Ovary (tissue), 7 donors: ENCODE measurements at regions not wholly inside any gene's neighbourhood (a gene's known extent, or its start where the extent isn't known, plus 50 kb on each side); places are given as distances from the start of the nearest gene placed in this dataset.

ENCODE experiments used
- DNase-seq, 5 donors: peaks; one replicate each; pipeline ENCODE4 v3.0.0-alpha.2; 2019 to 2020
- H3K27ac ChIP-seq, 2 donors: fragments of 200-600 bp; one replicate each; pipeline versions ENCODE4 v1.5.1 to v1.8.0; 2019 to 2022
- H3K27me3 ChIP-seq: fragments of 200-600 bp; one replicate; pipeline ENCODE4 v1.8.0; 2022
- H3K36me3 ChIP-seq: fragments of 200-600 bp; sonication (generic); one replicate; pipeline ENCODE4 v1.5.1; 2019
- H3K4me1 ChIP-seq: one replicate; pipeline ENCODE4 v1.8.1; 2013; ENCODE audit warnings: mild to moderate bottlenecking, moderate library complexity; ENCODE audit not compliant: insufficient read depth
- H3K4me3 ChIP-seq: fragments of 200-600 bp; sonication (generic); one replicate; pipeline ENCODE4 v1.5.1; 2017
- H3K9me3 ChIP-seq, 2 donors: fragments of 200-600 bp in 1 of 2; sonication (generic) in 1 of 2; one replicate each; pipeline versions ENCODE4 v1.5.1 to v1.8.1; 2013 to 2019; ENCODE audit warnings: mild to moderate bottlenecking in 1 of 2, moderate library complexity in 1 of 2
- CTCF ChIP-seq, 3 donors: fragments of 450-650 bp in 2 of 3; fragments of 200-600 bp in 1 of 3; IDR thresholded peaks; one replicate each; pipeline versions ENCODE4 v1.5.1 to v1.8.0; 2016 to 2022; ENCODE audit warnings: antibody characterized with exemption in 3 of 3, mild to moderate bottlenecking in 1 of 3
- EP300 ChIP-seq: sonication (generic); formaldehyde crosslinking; IDR thresholded peaks from one replicate; pipeline ENCODE4 v1.6.1; 2017; ENCODE audit warnings: antibody characterized with exemption
- POLR2A ChIP-seq: fragments of 450-650 bp; IDR thresholded peaks from one replicate; pipeline ENCODE4 v1.6.1; 2017; ENCODE audit warnings: antibody characterized with exemption, mild to moderate bottlenecking, moderate library complexity
- WGBS, 3 donors: extraction: QIAGEN DNeasy Blood & Tissue Kit in 1 of 3; methylation state at CpG; one replicate each; pipeline versions ENCODE4 v1.1.5 to v1.1.7; 2013 to 2017; 5-methylcytosine and 5-hydroxymethylcytosine counted together
- intact Hi-C, 4 donors: fragments of 100-400 bp; cut with DNase I; formaldehyde crosslinking; loops; one replicate each; pipeline versions ENCODE4 v1.11.0 to v1.15.1; 2022 to 2023
- donor health status: DM: no; HTN: no; CAD: no; lungs with moderate emphysema.
- donor health status: DM: no; HTN: no; CAD: no.
- donor health status: Bipolar disorder and iron deficiency.
- donor health status: DM: no; HTN: no; CAD: no.
- donor health status: DM: yes; HTN: yes; CAD: no.

DNA sequence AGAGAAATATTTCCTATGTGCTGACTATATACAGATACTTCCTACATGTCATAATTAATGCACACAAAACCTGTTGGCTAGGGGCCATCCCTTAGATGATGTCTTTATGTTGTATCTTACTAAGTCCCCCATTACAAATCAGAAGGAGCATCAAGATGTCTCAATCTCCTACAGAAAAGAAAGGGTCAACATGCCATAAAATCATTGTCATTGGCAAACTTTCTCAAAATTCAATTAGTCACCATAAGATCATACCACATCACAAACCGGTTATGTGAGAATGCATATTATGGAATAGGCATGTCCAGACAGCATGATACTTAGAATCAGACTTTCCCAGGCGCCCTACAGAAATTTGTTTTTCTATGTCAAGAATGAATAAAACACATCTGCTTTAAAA, 175.2 kb upstream of the TET2 start:
- Histone ChIP-seq H3K4me3 (no peak overlapping the region), H3K4me1 (no peaks in the 10 kb centered on the region), H3K36me3 (no peaks in the 10 kb centered on the region), H3K27me3 (no peaks in the 10 kb centered on the region), H3K27ac (no peak overlapping the region), H3K9me3 (no peaks in the 10 kb centered on the region)
- no peak for TF ChIP-seq POLR2A
- no peak for TF ChIP-seq EP300
- no peak for TF ChIP-seq CTCF (IDR thresholded peaks at IDR 0.05)
- intact Hi-C loops: no loop called here
- 61 to 78% (median 66%) methylated on average over 2 of the region's 2 CpGs for WGBS, 3 donors
- DNase-seq: no peak

GRCh38 chr4:104973708-104974107, 173.0 kb upstream of the TET2 start:
- TF ChIP-seq CTCF (IDR thresholded peaks at IDR 0.05) (no peak), EP300 (no peak), POLR2A (no peak)

DNA sequence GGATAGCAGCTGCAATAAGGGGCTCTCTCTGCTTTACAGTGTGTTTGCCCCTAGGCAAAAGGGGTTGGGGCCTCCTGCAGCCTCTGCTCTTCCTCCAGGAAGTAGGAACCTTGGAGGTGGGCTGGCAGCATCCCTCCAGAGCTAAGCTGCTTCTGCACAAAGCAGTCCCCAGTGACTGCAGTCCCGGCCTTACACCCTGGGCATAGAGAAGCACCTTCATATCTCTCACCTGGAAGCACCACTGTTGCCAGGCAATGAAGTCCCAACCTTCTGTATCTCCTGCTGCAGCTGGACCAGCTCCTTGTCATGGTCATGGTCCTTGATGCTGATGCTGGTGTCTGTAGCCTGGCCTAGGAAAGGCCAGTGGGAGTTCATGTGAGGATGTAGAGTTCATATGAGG, 171.1 kb upstream of the TET2 start:
- Histone ChIP-seq H3K4me3 (no peak overlapping the region), H3K27me3 (no peaks in the 10 kb centered on the region), H3K9me3 (no peaks in the 10 kb centered on the region), H3K4me1 (no peaks in the 10 kb centered on the region), H3K36me3 (no peaks in the 10 kb centered on the region), H3K27ac (no peak overlapping the region)
- intact Hi-C loops: no loop called here
- WGBS, 3 donors: 81 to 91% (median 86%) methylated on average over 1 of the region's 1 CpG
- no peak for TF ChIP-seq POLR2A
- no peak for TF ChIP-seq EP300
- TF ChIP-seq CTCF (IDR thresholded peaks at IDR 0.05): no peak
- no peak for DNase-seq

More at GRCh38 chr4:104973708-104974107, 173.0 kb upstream of the TET2 start:
- no peaks in the 10 kb centered on the region for H3K36me3 ChIP-seq
- H3K4me1 ChIP-seq: no peaks in the 10 kb centered on the region
- DNase-seq: no peak
- WGBS, 3 donors: 79 to 85% (median 82%) methylated on average over 2 of the region's 2 CpGs
- H3K27me3 ChIP-seq: no peaks in the 10 kb centered on the region
- H3K27ac ChIP-seq: no peak overlapping the region
- H3K9me3 ChIP-seq: no peaks in the 10 kb centered on the region
- intact Hi-C loops: no loop called here
- no peak overlapping the region for H3K4me3 ChIP-seq

DNA sequence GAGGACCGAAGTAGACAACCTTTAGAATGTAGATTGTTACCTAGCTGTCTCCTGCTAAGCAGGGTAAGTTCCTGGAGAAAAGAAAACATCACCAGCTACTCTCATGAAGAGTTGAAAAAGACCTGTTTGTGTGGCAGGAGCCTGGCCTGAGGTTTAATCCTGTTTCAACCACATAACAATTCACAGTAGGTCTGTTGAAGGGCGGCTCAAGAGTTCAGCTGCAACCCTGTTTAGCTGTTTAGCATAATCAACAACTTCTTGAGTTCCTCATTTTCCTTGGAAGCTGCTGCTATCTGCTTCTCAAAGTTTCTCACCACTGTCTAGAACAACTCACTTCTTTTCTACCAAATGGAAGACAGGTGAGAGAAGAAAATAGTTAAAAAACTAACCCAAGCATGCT, 170.4 kb upstream of the TET2 start:
- no peaks in the 10 kb centered on the region for H3K9me3 ChIP-seq
- intact Hi-C loops: no loop called here
- no peak overlapping the region for H3K27ac ChIP-seq
- 91 to 97% (median 94%) methylated on average over 2 of the region's 2 CpGs for WGBS, 3 donors
- DNase-seq: no peak
- H3K36me3 ChIP-seq: no peaks in the 10 kb centered on the region
- H3K4me3 ChIP-seq: no peak overlapping the region
- H3K27me3 ChIP-seq: no peaks in the 10 kb centered on the region
- no peaks in the 10 kb centered on the region for H3K4me1 ChIP-seq
- TF ChIP-seq CTCF (IDR thresholded peaks at IDR 0.05) (no peak), EP300 (no peak), POLR2A (no peak)
